GM23338 (cell line): ENCODE measurements at regions not wholly inside any gene's neighbourhood (a gene's known extent, or its start where the extent isn't known, plus 50 kb on each side); places are given as distances from the start of the nearest gene placed in this dataset.

ENCODE experiments used
- ATAC-seq: fragments of 200-7000 bp; cut with Tn5 transposase; 3 replicates; pipeline ENCODE4 v1.9.1; 2020
- DNase-seq: peaks from one replicate; pipeline ENCODE4 v3.0.0-alpha.2; 2015; ENCODE audit warnings: low spot score
- H2AFZ ChIP-seq: fragments of 200-600 bp; sonication (generic); 2 replicates; pipeline ENCODE4 v1.8.0; 2016; ENCODE audit warnings: antibody characterized with exemption, mild to moderate bottlenecking, moderate library complexity
- H3F3A ChIP-seq: fragments of 200-600 bp; sonication (generic); replicated peaks from 2 replicates; pipeline ENCODE4 v1.8.0; 2017; ENCODE audit warnings: antibody characterized with exemption, mixed run types, low read depth
- H3K27ac ChIP-seq: fragments of 200-600 bp; sonication (generic); 2 replicates; pipeline ENCODE4 v1.6.1; 2016; ENCODE audit warnings: low read depth
- H3K27me3 ChIP-seq: fragments of 200-600 bp; sonication (generic); 2 replicates; pipeline ENCODE4 v1.8.0; 2016; ENCODE audit warnings: mild to moderate bottlenecking, mixed run types, moderate library complexity; ENCODE audit not compliant: insufficient read depth
- H3K36me3 ChIP-seq: fragments of 200-600 bp; sonication (generic); 2 replicates; pipeline ENCODE4 v1.8.0; 2016; ENCODE audit warnings: mild to moderate bottlenecking; ENCODE audit not compliant: insufficient read depth
- H3K4me1 ChIP-seq: fragments of 200-600 bp; sonication (generic); 2 replicates; pipeline ENCODE4 v1.8.0; 2016; ENCODE audit warnings: mild to moderate bottlenecking, moderate library complexity; ENCODE audit not compliant: insufficient read depth
- H3K4me2 ChIP-seq: fragments of 200-600 bp; sonication (generic); 2 replicates; pipeline ENCODE4 v1.7.1; 2017; ENCODE audit warnings: mixed run types
- H3K4me3 ChIP-seq: fragments of 200-600 bp; sonication (generic); 2 replicates; pipeline ENCODE4 v1.6.1; 2016; ENCODE audit warnings: mixed run types
- H3K79me2 ChIP-seq: fragments of 200-600 bp; sonication (generic); replicated peaks from 2 replicates; pipeline ENCODE4 v1.8.0; 2017; ENCODE audit warnings: mild to moderate bottlenecking; ENCODE audit not compliant: insufficient read depth
- H3K9me2 ChIP-seq: fragments of 200-600 bp; sonication (generic); 2 replicates; pipeline ENCODE4 v1.8.0; 2017; ENCODE audit not compliant: insufficient read depth
- H4K20me1 ChIP-seq: fragments of 200-600 bp; sonication (generic); replicated peaks from 2 replicates; pipeline ENCODE4 v1.8.0; 2017; ENCODE audit warnings: mild to moderate bottlenecking; ENCODE audit not compliant: insufficient read depth
- H3K27ac Mint-ChIP-seq: 2 replicates; pipeline ENCODE4 v1.8.0; 2020; ENCODE audit warnings: inconsistent platforms, mild to moderate bottlenecking, moderate library complexity, mixed read lengths
- H3K27me3 Mint-ChIP-seq: 3 replicates; pipeline ENCODE4 v1.8.0; 2022; ENCODE audit warnings: low read depth, mild to moderate bottlenecking, moderate library complexity, mixed read lengths, inconsistent platforms; ENCODE audit not compliant: insufficient read depth, poor library complexity
- H3K36me3 Mint-ChIP-seq: 3 replicates; pipeline ENCODE4 v1.8.0; 2021; ENCODE audit warnings: low read depth, mild to moderate bottlenecking, inconsistent platforms, moderate library complexity, mixed read lengths
- H3K4me1 Mint-ChIP-seq: 3 replicates; pipeline ENCODE4 v1.8.0; 2020; ENCODE audit warnings: mild to moderate bottlenecking, inconsistent platforms, mixed read lengths
- H3K4me3 Mint-ChIP-seq: 3 replicates; pipeline ENCODE4 v1.8.0; 2021; ENCODE audit warnings: moderate library complexity, mild to moderate bottlenecking, inconsistent platforms, mixed read lengths
- H3K9me3 Mint-ChIP-seq: 3 replicates; pipeline ENCODE4 v1.8.0; 2020; ENCODE audit warnings: moderate library complexity, mild to moderate bottlenecking, inconsistent platforms, mixed read lengths
- CREB1 ChIP-seq: fragments of 250-450 bp; sonication (Bioruptor Pico); IDR thresholded peaks from 2 replicates; pipeline ENCODE4 v1.5.0; 2020; ENCODE audit warnings: low read depth, mild to moderate bottlenecking, moderate library complexity
- ETS1 ChIP-seq: IDR thresholded peaks from 2 replicates; pipeline ENCODE4 v1.6.1; 2016; ENCODE audit warnings: antibody characterized with exemption
- EZH2phosphoT487 ChIP-seq: fragments of 200-600 bp; sonication (generic); IDR thresholded peaks from one replicate; pipeline ENCODE4 v1.8.1; 2018; ENCODE audit warnings: antibody characterized with exemption; ENCODE audit not compliant: unreplicated experiment
- NANOG ChIP-seq: IDR thresholded peaks from 2 replicates; pipeline ENCODE4 v1.6.1; 2016; ENCODE audit warnings: antibody characterized with exemption, borderline replicate concordance
- POLR2AphosphoS5 ChIP-seq: IDR thresholded peaks from 2 replicates; pipeline ENCODE4 v1.6.1; 2016; ENCODE audit warnings: antibody characterized with exemption, low read depth
- STAT1 ChIP-seq: IDR thresholded peaks from one replicate; pipeline ENCODE4 v1.6.1; 2016; ENCODE audit warnings: antibody characterized with exemption; ENCODE audit not compliant: unreplicated experiment
- ZNF114 ChIP-seq: fragments of 250-450 bp; sonication (Bioruptor Pico); IDR thresholded peaks from 2 replicates; pipeline ENCODE4 v1.5.0; 2020; ENCODE audit warnings: mild to moderate bottlenecking, moderate library complexity
- ZNF331 ChIP-seq: fragments of 250-450 bp; sonication (Bioruptor Pico); IDR thresholded peaks from 2 replicates; pipeline ENCODE4 v1.5.0; 2020; ENCODE audit warnings: low read depth, mild to moderate bottlenecking, moderate library complexity
- TF ChIP-seq, protein P1 (sequence below), 2 experiments: fragments of 200-600 bp in 1 of 2; sonication (generic) in 1 of 2; conservative IDR thresholded peaks; 2 replicates each; pipeline versions ENCODE4 v1.5.1 to v1.6.1; 2016 to 2017; ENCODE audit warnings: antibody characterized with exemption in 2 of 2, low read depth in 2 of 2, mild to moderate bottlenecking in 2 of 2, moderate library complexity in 1 of 2
- TF ChIP-seq, protein P2 (sequence below): IDR thresholded peaks from one replicate; pipeline ENCODE4 v1.6.1; 2018; ENCODE audit warnings: antibody characterized with exemption; ENCODE audit not compliant: unreplicated experiment

DNA sequence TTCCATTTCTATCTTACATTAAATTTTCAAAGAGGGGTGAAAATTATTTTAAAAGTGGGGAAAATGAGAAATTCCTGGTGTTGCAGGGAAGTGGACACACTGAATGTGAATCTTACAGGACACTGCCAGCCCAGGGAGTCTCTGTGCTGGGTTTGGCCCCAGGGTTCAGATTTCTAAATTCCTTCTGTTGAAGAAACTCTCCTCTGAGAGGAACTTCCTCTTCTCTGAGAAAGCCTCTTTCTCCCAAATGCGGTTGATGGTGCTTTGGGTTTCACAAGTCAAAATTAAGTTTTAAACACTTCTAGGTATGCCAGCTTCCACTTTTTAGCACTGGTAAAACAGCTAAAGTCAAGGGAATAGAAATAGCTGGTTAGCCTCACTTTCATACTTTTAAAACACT is 317.9 kb upstream of the ITGA1 start (continued):
- TF ChIP-seq, protein P1, sequence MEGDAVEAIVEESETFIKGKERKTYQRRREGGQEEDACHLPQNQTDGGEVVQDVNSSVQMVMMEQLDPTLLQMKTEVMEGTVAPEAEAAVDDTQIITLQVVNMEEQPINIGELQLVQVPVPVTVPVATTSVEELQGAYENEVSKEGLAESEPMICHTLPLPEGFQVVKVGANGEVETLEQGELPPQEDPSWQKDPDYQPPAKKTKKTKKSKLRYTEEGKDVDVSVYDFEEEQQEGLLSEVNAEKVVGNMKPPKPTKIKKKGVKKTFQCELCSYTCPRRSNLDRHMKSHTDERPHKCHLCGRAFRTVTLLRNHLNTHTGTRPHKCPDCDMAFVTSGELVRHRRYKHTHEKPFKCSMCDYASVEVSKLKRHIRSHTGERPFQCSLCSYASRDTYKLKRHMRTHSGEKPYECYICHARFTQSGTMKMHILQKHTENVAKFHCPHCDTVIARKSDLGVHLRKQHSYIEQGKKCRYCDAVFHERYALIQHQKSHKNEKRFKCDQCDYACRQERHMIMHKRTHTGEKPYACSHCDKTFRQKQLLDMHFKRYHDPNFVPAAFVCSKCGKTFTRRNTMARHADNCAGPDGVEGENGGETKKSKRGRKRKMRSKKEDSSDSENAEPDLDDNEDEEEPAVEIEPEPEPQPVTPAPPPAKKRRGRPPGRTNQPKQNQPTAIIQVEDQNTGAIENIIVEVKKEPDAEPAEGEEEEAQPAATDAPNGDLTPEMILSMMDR (conservative IDR thresholded peaks at IDR 0.05; ENCODE audit: low read depth in 2 of 2): no peak
- TF ChIP-seq CREB1 (CRISPR knock-in tag) (no peak), NANOG (no peak), STAT1 (no peak), EZH2phosphoT487 (no peak), ETS1 (no peak), ZNF114 (CRISPR knock-in tag) (no peak), POLR2AphosphoS5 (no peak)
- TF ChIP-seq, protein P2, sequence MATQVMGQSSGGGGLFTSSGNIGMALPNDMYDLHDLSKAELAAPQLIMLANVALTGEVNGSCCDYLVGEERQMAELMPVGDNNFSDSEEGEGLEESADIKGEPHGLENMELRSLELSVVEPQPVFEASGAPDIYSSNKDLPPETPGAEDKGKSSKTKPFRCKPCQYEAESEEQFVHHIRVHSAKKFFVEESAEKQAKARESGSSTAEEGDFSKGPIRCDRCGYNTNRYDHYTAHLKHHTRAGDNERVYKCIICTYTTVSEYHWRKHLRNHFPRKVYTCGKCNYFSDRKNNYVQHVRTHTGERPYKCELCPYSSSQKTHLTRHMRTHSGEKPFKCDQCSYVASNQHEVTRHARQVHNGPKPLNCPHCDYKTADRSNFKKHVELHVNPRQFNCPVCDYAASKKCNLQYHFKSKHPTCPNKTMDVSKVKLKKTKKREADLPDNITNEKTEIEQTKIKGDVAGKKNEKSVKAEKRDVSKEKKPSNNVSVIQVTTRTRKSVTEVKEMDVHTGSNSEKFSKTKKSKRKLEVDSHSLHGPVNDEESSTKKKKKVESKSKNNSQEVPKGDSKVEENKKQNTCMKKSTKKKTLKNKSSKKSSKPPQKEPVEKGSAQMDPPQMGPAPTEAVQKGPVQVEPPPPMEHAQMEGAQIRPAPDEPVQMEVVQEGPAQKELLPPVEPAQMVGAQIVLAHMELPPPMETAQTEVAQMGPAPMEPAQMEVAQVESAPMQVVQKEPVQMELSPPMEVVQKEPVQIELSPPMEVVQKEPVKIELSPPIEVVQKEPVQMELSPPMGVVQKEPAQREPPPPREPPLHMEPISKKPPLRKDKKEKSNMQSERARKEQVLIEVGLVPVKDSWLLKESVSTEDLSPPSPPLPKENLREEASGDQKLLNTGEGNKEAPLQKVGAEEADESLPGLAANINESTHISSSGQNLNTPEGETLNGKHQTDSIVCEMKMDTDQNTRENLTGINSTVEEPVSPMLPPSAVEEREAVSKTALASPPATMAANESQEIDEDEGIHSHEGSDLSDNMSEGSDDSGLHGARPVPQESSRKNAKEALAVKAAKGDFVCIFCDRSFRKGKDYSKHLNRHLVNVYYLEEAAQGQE: no peak

DNA sequence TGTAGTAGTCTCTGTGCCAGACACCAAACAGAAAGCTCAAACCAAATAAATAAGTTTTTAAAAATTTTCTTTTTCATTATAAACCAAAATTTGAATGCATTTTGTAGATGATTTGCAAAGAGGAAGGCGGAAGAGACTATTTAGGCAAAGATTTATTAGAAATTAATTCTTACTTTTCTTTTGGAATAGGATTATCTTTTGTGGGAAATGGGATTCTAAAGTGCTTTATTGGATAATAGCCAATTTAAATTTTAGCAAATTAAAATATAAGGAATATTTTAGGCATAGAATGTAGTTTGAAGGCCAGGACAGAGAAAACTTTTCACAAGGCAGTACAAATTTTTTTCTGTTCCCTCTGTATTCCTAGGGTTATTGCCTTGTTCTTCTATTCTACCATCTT is 311.4 kb upstream of the ITGA1 start:
- Mint-ChIP-seq H3K36me3 (no peaks in the 10 kb centered on the region), H3K9me3 (no peaks in the 10 kb centered on the region), H3K4me3 (no peak overlapping the region), H3K27ac (no peak overlapping the region), H3K4me1 (no peaks in the 10 kb centered on the region), H3K27me3 (no peaks in the 10 kb centered on the region)
- Histone ChIP-seq H3K79me2 (no peaks in the 10 kb centered on the region), H3K36me3 (no peaks in the 10 kb centered on the region), H4K20me1 (no peaks in the 10 kb centered on the region), H3F3A (no peaks in the 10 kb centered on the region), H3K4me2 (no peak overlapping the region), H3K4me3 (no peak overlapping the region), H3K27me3 (no peaks in the 10 kb centered on the region), H2AFZ (no peak overlapping the region), H3K9me2 (no peaks in the 10 kb centered on the region; the same call in 1 of the 2 replicates), H3K4me1 (no peaks in the 10 kb centered on the region), H3K27ac (no peak overlapping the region)
- TF ChIP-seq ZNF331 (CRISPR knock-in tag) (no peak), STAT1 (no peak)
- TF ChIP-seq, protein P2: no peak
- DNase-seq (no peak), ATAC-seq (no peak)
